ENCODE measurements at regions not wholly inside any gene's neighbourhood (a gene's known extent, or its start where the extent isn't known, plus 50 kb on each side); places are given as distances from the start of the nearest gene placed in this dataset.
A peak's percentile ranks its signal among the peaks of the same experiment; 100 is the strongest.

GRCh38 chr2:16332681-16333557 lies 332.7 kb downstream of the CYRIA start:
- DNase-seq, result peak; percentile 26

- no peak for DNase-seq
Measured at GRCh38 chr2:16331772-16332171, 333.9 kb downstream of the CYRIA start.

- no peak for DNase-seq
Measured at GRCh38 chr2:16330982-16331381, 334.7 kb downstream of the CYRIA start.

DNA sequence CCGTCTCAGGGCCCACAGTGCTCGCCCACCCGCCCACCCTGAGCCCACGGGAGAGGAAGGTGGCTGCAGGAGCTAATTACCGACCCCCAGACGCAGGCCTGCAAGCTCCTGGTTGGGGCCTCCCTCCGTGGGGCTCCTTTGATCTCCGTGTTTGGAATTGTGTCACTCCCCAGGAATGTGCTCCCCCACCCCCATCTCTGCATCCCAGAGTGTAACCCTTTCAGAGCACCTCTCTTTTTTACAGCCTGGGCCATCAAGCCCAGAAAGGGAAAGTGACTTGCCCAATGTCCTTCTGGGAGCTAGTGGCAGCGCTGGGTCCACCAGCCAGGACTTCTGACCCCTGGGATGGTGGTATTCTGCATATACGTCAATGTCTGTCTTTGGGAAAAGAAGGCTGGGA lies 335.1 kb downstream of the CYRIA start:
- no peak for DNase-seq

GRCh38 chr2:16330012-16330411 lies 335.6 kb downstream of the CYRIA start:
- no peak for DNase-seq

- no peak for DNase-seq
Measured at GRCh38 chr2:16329421-16329820, 336.2 kb downstream of the CYRIA start.

DNA sequence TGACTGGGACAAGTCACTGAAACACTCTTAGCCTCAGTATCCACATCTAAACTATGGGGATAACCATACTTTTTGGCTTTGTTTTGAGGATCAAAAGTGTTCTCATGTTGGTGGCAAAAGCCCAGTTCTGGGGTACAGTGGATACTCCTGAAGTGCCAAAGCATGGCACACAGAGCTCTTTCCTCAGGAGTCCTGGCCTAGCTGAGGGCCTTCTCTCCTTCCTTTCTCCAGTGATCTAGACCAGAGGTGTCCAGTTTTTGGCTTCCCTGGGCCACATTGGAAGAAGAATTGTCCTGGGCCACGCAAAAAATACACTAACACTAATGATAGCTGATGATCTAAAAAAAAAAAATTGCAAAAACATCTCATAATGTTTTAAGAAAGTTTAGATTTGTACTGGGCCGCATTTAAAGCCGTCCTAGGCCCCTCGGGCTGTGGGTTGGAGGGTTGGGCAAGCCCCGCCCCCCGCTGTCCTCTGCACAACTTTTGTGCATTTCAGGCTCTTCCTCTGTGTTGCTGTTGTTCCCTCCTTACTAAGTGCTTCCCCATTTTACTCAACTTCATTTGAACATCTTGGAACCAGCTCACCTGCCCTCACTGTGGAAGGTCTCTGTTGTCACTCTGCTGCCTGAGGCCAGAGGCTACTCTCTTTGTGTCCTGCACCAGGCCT lies 337.0 kb downstream of the CYRIA start:
- no peak for DNase-seq

- DNase-seq, result no peak
Measured at GRCh38 chr2:16327326-16327725, 338.3 kb downstream of the CYRIA start.

- no peak for DNase-seq
Measured at GRCh38 chr2:16326711-16327300, 338.8 kb downstream of the CYRIA start.

- DNase-seq, result no peak
Measured at GRCh38 chr2:16325976-16326510, 339.6 kb downstream of the CYRIA start.

DNA sequence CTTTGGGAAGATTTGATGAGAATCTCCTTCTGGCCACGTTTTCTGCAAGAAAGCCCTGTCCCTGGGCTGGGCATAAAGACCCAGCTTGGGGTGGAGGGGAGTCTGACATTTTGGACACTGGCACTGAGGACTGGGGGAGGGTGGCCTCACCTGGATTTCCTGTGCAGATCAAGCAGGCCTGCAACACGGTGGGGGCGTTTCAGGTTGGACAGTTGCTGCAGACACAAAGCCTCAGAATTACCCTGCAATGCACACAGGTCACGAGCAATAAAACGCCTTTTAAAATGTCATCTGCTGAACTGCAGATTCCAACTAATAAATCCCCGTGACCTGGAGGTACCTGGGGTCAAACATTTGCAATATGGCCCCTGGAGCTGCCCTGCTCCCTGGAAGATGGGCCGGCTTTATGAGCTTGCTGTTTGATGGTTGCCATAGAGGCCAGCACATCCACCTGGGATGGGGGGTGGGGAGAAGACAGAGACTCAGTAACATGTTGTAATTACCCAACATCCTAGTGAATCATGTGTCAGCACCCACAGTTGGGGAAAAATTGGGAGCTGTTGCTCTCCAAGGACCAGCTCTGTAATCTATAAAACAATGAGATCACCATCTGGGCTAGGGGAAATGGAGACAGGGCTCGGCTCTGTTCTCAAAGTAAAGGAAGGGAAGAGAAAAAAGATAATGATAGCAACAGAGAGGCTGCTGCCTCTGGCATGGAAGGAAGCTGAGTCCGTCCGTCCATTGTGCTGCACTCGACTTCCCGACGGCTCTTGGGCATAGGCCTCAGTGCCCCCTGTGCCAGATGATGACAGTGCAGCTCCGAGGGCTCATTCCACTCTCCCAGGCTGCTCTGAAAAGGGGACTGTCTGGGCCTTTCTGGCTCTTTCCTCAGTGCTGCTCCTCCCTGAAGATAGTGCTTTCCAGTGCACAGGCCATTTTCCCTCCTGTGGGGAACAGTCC lies 340.3 kb downstream of the CYRIA start:
- DNase-seq, result no peak

- DNase-seq, result no peak
Measured at GRCh38 chr2:16324544-16324937, 341.1 kb downstream of the CYRIA start.

- DNase-seq, result no peak
Measured at GRCh38 chr2:16323551-16324543, 341.8 kb downstream of the CYRIA start.

- DNase-seq, result no peak
Measured at GRCh38 chr2:16323126-16323520, 342.5 kb downstream of the CYRIA start.

- no peak for DNase-seq
Measured at GRCh38 chr2:16322308-16323125, 343.1 kb downstream of the CYRIA start.

- no peak for DNase-seq
Measured at GRCh38 chr2:16321872-16322271, 343.8 kb downstream of the CYRIA start.

DNA sequence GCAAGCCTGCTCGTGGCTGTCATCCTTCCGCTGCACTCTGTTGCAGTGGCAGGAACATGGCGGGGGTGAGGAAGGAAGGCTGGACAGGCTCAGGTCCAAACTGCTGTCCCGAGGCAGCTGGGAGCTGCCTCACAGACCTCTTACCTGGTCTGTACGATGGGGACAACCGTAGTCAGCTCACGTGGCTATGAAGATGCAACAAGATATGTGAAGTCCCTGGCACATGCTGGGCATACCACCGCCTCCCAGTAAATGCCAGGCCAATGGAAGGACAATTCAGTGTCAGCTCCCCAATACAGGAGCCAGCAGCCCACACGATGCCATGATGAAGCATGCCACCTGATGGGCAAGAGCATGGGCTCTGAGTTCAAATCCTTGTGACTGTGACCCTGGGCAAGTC lies 344.4 kb downstream of the CYRIA start:
- no peak for DNase-seq

- DNase-seq, result no peak
Measured at GRCh38 chr2:16320716-16321115, 344.9 kb downstream of the CYRIA start.

- DNase-seq, result no peak
Measured at GRCh38 chr2:16319551-16320121, 346.0 kb downstream of the CYRIA start.
